ENCODE measurements at regions not wholly inside any gene's neighbourhood (a gene's known extent, or its start where the extent isn't known, plus 50 kb on each side); places are given as distances from the start of the nearest gene placed in this dataset.
A peak's percentile ranks its signal among the peaks of the same experiment; 100 is the strongest.

DNA sequence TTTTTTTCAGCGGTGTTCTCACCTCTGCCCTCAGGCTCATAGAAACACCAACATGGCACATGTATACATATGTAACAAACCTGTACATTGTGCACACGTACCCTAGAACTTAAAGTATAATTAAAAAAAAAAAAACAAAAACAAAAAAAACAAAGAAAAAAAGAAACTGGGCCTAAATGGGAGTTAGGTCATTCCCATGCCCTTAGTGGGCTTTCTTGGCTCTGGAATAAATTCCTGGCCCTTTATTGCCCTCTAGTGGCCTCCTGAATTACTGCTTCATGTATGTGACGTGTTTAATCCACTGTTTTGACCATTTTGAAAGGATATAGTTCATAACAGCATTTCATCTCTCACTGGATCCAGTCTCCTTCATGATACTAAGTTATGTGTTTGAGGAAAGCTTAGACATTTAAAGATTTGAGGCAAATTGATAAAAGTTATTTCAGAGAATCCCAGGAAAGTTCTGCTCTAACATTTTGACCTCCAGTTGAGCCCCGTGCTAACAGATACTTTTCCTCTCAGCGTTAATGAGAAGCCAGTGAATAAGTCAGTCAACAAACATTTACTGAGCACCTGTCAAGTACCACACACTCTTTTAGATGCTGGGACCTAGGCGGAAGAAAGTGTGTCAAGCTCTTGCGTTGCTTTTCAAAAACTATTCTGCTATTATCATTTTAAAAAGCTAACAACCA, 54.7 kb upstream of the SYPL1 start:
- DNase-seq (ENCODE audit: low read depth) = peak; percentile 77
- no peak overlapping the region for H3K4me3 ChIP-seq (ENCODE audit: low read depth, low read length)
- in situ Hi-C loops (cut with HindIII; ENCODE audit: low sequenced_read_pairs) = no loop called here
- TF ChIP-seq, protein P1, sequence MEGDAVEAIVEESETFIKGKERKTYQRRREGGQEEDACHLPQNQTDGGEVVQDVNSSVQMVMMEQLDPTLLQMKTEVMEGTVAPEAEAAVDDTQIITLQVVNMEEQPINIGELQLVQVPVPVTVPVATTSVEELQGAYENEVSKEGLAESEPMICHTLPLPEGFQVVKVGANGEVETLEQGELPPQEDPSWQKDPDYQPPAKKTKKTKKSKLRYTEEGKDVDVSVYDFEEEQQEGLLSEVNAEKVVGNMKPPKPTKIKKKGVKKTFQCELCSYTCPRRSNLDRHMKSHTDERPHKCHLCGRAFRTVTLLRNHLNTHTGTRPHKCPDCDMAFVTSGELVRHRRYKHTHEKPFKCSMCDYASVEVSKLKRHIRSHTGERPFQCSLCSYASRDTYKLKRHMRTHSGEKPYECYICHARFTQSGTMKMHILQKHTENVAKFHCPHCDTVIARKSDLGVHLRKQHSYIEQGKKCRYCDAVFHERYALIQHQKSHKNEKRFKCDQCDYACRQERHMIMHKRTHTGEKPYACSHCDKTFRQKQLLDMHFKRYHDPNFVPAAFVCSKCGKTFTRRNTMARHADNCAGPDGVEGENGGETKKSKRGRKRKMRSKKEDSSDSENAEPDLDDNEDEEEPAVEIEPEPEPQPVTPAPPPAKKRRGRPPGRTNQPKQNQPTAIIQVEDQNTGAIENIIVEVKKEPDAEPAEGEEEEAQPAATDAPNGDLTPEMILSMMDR (IDR thresholded peaks at IDR 0.05; ENCODE audit: low read depth, low read length, missing control alignments) = peak; percentile 73

DNA sequence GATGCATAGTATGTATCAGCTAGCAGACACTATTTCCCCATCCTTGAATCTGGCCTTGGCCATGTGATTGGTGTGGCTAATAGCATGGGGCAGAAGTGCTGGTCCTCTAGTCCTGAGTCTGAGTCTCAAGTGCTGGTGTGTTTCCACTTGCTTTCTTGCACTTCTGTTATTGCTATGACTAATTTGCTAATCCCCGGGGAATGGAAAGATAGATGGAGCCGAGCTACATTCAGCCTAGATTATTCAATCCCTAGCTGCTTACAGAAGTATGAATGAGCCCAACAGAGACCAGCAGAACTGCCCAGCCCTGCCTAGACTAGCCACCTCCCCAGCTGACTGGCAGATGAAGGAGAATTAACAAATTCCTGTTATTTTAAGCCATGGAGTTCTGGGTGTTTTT, 53.2 kb upstream of the SYPL1 start:
- TF ChIP-seq, protein P1 (IDR thresholded peaks at IDR 0.05; ENCODE audit: low read depth, low read length, missing control alignments) = no peak
- in situ Hi-C loops (cut with HindIII; ENCODE audit: low sequenced_read_pairs) = no loop called here
- DNase-seq (ENCODE audit: low read depth) = no peak
- no peak overlapping the region for H3K4me3 ChIP-seq (ENCODE audit: low read depth, low read length)

DNA sequence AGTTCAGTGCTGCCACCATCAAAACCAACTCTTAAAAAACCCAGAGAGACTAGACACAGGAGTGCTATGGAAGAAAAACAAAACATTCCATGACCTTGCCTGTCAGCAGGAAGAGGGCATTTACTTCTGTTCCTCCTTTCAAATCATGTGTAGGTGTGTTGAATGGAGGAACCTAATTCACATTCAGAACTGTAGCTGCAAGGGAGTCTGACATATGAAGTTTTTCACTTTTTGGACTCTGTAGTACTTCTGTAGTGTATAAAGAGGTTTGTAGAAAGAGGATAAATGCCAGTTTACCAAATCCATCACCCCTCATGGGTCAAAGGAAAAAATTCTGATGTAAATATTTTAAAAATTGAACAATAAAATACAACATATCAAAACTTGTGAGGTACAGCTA, 51.1 kb upstream of the SYPL1 start:
- TF ChIP-seq, protein P1 (IDR thresholded peaks at IDR 0.05; ENCODE audit: low read depth, low read length, missing control alignments) = no peak
- DNase-seq (ENCODE audit: low read depth) = no peak
- in situ Hi-C loops (cut with HindIII; ENCODE audit: low sequenced_read_pairs) = no loop called here
- H3K4me3 ChIP-seq (ENCODE audit: low read depth, low read length) = no peak overlapping the region

All from astrocyte of the cerebellum (primary cell).